G401.6 (cell line): ENCODE measurements at regions not wholly inside any gene's neighbourhood (a gene's known extent, or its start where the extent isn't known, plus 50 kb on each side); places are given as distances from the start of the nearest gene placed in this dataset.

Source experiments
- FAIRE-seq: peaks from 2 replicates; lab custom pipeline; 2012; peaks lifted over from hg19 to GRCh38; lab: Jason Lieb, UNC

DNA sequence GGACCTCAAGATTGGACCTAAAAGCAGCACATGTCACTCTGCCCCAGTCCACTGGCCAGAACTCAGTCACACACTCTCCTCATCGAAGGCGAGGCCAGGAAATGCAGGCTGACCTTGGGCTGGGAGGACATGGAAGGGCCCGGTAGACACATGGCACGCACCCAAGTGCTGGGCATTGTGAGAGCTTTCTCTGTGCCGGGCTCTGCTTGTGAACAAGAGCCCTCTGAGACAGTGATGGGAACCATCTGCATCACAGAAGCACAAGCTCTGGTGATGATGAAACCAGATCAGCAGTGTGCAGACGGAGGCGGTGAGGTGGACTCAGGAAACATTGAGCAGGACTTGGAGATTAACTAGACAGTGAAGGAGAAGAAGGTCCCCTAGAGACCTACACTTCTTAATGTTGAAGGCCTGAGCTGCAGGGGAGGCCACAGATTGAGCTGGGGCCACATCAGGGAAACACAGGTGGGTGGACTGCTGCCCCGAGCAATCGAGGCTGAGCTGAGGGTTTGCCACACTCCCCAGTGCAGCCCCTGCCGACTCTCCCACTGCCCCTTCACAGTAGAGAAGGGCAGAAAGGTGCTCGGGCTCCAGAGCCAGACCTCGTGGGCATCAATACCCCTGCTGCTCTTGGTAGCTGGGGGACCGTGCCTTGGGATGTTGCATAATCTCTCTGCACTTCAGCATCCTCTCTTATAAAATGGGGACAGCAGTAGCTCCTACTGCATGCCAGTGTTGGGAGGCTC lies 1460.5 kb downstream of the TBC1D22A start:
- FAIRE-seq, result no peak

DNA sequence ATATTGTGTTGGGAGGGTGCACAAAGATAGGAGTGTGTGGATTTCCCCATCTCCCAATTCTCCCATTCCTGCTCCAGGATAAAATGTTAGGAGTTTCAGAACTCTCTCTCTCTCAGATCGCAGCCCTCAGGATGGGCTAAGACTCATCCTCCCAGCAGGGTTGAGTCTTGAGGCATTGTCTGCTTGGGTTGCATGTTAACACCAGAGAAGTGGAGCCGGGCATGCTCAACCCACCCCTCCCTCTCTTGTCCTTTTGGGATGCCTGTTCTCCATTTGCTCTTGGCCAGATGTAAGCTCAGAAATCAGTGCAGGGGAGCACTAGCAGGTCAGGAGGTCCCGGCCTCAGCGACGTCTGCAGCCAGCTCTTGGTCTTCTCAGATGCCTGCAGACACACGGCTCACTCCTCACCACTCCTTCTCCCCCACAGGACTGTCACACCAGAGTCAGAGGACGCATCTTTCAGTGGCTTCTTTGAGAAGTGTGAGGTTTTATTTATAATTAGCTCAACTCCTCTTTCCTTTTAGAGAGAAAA lies 1456.5 kb downstream of the TBC1D22A start:
- FAIRE-seq, result no peak

DNA sequence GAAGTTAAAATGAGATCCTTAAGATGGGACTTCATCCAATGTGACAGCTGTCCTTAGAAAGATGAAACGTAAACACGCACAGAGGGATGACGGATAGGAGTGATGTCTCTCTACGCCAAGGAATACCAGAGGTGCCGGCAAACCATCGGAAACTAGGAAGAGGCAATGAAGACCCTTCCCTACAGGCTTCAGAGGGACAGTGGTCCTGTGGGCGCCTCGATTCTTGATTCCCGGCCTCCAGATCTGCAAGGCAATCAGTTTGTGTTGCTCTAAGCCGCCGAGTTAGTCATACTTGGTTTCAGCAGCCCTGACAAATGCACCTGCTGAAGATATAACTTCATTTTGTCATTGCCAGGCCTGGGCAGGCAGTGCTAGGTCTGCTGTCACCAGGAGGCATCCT lies 1455.1 kb downstream of the TBC1D22A start:
- FAIRE-seq, result no peak

DNA sequence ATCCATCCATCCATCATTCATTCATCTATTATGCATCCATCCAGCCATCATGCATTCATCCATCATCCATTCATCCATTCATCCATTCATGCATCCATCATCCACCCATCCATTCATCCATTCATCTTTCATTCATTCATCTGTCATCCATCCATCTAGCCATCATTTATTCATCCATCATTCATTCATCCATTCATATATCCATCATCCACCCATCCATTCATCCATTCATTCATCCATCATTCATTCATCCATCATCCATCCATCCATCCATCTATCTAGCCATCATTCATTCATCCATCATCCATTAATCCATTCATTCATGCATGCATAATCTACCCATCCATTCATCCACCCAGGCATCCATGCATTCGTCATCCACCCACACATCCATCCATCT lies 1450.3 kb downstream of the TBC1D22A start:
- FAIRE-seq, result no peak

DNA sequence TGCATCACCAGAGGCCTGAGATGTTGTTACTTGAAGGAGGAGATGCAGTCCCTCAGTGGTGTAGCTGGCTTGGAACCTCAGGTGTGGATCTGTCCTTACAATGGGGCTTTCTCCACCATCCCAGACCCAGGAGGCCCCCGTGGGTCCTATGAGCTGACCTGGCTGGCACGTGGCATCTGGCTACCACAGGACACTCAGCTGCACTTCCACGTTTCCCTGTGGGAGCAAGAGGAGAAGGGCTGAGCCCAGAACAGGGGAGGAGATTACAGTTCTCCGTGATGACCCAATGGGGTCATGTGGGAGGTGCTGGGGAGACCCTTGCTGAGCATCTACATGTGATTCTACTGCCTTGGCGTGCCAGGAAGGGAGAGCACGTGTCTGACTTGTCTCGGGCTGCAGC lies 1448.4 kb downstream of the TBC1D22A start:
- FAIRE-seq, result no peak

DNA sequence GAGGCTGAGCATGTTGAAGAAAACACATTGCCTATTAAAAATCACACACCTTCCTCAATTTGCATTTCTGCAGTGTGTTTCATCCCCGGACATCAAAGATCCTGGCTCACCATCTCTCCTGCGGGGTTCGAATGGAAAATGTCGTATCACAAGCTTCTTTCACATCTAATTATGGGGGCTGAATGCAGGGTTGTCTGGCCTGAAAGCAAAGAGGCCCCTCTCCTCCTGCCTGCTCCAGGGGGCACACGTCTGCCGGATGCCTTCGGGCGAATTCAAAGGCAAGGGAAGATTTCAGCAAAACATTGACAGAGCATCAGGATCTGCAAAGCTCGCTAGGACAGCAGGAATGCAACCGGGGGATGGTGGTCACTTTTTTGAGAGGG lies 1447.7 kb downstream of the TBC1D22A start:
- no peak for FAIRE-seq

DNA sequence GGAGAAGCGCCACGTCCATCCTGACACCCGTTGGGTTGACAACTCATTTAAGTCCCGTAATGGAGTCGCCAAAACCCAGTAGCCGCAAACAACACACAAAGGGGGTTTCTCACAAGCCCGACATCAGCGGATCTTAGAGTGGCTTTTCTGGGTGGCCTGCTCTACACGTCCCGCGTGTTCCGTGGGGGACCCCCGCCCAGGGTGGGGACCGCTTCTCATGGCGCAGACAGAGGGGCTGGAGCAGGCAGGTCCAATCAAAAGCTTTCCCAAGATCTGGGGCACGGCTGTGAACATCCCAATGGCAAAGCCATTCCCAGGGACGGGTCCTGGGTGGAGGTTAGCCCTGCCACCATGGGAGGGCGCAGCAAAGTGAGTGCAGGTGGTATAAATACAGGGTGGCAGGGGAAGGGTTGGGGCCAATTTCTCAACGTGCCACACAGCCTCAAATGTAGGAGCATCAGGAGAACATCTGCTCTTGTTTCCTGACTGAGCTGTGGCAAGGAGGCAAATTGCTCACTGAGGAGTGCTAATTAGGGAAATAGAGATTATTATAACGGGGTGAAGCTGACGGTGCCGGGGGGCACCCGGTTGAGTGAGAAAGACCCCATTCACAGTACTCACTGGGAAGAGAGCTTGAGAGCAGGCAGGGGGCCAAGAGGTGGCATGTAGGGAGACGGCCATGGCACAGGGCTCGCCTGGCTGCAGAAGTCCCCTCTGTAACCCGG lies 1447.2 kb downstream of the TBC1D22A start:
- FAIRE-seq, result no peak

DNA sequence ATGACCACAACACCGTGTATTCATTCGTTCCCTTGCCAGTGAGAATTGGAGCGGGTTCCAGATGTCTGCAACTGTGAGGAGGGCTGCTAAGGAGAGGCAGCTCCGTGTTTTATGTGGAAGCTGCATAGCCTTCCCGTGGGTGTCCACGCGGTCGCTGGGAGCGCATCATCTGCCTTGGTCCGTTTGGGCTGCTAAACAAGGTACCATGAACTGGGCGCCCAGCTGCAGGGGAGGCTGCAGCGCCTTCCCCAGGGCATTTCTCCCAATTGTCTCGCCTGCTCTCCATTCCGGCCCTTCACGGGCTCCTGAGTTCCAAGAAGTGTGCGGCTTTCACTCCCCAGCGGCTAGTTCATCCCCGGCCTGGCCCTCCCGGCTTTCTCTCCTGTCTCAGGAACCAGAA lies 1446.4 kb downstream of the TBC1D22A start:
- FAIRE-seq, result no peak

DNA sequence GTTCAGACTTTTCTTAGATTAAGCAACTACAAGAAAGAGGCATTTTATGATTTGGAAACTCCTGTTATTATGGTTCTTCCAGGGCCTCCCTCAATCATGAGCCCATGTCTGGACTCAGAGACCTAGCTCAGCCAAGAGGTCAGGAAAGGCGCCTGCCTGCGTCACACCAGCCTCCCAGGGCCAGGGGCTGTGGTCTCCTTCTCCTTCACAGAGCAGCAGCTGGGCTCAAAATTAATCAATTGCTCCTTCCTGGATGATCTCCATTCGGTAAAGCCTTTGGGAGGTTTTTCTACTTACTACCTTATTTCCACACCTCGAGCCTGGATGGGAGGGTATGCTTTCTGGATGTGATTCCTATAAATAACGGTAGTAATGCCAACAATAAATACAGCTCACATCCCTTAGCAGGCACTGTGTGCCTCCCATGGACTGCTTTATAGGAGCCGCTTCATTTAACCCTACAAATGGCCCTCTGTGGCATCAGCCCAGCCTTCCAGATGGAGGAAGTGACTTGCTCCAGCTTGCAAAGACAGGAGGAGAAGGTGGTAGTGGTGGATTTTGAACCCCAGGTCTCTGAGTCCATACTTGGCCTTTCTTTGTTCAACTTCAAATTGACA lies 1445.6 kb downstream of the TBC1D22A start:
- FAIRE-seq, result no peak

DNA sequence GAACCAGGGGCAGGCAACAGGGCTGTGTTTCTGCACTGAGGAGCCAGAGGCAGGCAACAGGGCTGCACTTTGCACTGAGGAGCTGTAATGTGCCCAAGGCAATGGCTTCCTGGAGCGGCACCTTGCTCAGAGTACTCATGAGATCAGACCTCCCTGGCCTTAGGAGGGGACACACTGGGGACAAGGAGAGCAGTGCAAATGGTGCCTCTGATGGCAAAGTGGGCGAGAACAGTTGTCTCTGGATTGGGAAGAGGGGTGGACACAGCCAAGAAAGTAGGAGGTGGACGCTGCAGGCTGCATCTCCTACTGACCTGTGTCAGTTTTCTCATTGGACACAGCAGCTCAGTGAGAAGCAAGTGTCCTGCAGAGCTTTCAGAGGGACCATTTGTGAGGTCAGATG lies 1443.3 kb downstream of the TBC1D22A start:
- no peak for FAIRE-seq

DNA sequence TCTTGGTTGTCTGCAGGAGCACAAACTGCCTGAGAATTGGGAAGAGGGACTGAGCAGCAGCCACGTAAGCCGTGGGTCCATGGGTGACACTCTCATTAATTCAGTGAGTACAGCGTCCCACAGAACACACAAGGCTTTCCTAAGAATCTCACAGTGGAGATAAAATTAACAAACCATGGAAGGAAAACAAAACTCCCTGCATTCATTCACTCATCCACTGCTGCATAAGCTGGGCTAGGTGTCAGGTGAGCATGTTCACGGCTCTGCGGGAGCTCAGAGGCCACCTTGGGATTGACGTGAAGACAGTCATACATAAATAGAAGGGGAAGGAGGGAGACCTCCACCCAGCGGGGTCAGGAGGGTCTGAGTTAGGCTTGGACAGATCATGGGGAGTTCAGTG lies 1442.7 kb downstream of the TBC1D22A start:
- no peak for FAIRE-seq

DNA sequence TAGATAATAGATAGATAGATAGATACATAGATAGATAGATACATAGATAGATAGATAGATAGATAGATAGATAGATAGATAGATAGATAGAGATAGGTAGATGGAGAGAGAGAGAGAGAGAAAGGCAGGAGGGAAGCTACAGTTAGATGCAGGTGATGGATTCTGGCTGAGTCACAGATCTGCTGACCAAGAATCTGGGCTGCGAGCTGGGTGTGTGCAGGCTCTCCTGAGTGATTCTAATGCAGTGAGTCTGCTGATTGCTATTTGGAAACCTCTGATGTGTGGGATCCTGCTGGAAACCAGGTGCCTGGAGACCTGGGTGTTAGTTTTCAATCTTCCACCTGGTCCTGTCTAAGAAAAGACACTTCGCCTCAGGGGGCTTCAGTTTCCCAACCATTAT lies 1441.8 kb downstream of the TBC1D22A start:
- no peak for FAIRE-seq

DNA sequence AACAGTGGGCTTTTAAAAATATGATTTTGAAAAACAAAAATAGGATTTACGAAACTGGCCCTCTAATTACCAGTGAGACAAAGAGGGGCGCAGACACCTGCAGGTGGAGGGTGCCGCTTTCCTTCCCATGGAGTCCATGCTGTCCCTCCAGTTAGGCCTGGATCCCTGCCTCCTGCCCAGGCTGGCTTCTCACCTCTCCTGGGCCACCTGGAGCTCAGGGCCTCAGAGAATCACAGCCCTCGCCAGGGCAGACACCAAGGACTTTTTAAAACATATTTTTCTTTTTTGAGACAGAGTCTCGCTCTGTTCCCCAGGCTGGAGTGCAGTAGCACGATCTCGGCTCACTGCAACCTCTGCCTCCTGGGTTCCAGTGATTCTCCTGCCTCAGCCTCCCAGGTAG lies 1437.2 kb downstream of the TBC1D22A start:
- FAIRE-seq, result no peak

DNA sequence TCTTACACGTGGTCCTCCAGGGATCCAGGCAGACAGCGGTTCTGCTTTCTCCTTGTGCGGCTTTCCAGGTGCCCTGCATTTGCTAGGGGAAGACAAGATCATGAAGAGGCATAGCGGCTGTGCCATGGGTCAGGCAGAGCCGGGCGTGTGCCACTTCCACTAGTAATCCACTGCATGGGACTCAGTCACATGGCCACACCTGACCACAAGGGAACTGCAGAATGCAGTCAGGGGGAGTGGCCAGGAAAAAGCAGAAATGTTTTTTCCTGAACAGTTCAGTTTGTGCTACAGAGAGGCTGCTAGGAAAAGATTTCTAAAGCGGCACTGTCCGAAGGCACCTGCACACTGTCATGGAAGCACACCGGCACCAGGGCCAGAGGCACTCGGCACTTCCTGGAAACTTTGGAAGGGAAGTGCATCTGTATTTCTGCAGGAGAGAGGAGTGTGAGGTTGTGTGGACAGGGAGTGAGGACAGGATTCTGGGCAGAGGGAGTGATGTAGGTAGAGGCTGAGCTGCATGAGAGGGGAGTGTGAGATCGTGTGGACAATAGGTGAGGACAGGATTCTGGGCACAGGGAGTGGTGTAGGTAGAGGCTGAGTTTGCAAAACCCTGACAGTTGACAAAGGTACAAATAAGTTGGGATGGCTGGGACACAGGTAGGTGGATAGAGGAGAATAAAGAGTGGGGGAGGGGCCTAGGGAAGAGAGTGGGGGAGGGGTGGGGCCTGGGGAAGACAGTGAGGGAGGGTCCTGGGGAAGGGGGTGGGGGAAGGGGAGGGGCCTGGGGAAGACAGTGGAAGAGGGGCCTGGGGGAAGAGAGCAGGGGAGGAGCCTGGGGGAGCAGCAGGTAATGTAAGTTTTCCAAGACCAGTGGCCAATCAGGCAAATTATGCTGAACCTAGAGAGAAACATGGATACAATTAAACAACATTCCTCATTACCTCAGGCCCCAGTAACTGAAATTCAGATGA lies 1436.3 kb downstream of the TBC1D22A start:
- FAIRE-seq, result no peak

DNA sequence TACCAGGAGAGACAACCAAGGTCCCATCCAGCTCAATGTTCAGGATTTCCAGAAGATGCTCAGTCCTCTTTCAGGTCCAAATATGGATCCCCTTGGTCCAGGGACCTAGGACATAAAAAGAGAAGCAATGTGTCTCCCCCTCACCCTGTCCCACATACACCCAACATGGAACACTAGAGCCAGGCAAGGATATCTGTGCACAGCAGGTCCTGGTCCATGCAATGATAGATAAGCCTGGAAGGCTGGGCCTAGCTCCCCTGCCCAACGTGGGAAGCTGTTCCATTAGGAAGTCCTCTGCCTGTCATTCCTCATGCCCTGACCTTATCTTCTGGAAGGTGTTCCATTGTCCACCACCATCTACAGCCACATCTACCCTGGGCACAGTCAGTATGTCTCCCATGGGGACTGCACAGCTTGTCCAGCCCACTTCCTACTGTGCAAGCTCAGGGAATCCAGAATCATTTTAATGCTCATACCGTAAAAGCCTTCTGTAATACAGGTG lies 1434.8 kb downstream of the TBC1D22A start:
- no peak for FAIRE-seq

DNA sequence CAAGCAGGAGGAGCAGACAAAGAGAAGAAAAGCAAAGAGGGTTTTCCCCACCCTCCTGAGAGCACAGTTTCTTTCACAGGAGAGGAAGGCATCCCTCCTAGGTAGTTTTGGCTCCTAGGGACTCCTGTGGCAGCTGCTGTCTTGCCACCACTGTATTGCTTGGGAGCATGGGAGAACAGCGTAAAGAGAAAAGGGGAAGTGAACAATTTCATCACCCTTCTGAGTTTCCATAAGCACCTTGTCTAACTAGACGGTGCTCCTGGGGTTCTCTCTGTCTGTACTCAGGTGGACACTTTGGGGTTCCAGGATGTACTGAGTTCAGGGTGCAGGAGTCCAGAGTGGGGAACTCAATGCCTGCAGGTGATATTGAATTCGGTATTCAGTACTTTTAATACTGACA lies 1430.5 kb downstream of the TBC1D22A start:
- no peak for FAIRE-seq

DNA sequence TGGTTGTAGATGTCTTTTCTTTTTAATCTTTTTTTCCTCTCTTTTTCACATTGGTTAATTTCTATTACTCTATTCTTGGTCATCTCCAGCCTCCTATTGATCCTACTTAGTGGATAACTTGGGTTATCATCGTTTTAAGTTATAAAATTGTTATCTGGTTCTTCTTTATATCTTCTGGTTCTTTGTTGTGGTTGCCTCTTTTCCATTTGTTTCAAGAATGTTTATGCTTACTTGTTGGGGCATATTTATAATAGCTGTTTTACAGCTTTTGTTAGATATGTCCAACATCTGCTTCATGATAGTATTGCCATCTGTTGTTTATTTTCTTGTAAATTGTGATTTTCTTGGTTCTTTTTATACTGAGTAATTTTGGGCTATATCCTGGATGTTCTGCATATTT lies 1429.6 kb downstream of the TBC1D22A start:
- no peak for FAIRE-seq

DNA sequence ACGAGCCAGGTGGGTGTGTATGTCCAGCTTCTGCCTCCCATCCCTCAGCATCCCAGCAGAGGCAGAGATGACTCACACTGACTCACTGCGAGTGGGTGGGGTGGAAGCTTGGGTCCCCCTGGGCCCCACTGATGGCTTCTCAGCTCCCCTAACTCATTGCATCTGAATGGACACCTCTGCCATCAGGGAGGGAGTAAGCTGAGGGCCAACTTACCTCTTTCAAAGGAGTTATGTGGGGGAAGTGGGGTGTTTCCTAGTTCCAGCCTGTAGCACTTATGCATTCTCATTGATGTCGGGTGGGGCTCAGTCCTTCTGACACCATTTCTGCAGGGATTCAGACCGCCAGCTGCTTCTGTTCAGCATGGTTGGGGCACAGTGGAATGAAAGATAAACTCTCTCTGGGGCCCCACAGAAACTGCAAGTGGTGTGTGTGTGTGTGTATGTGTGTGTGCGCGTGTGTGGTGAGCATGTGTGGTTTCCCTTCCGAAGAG lies 1425.8 kb downstream of the TBC1D22A start:
- FAIRE-seq, result no peak

DNA sequence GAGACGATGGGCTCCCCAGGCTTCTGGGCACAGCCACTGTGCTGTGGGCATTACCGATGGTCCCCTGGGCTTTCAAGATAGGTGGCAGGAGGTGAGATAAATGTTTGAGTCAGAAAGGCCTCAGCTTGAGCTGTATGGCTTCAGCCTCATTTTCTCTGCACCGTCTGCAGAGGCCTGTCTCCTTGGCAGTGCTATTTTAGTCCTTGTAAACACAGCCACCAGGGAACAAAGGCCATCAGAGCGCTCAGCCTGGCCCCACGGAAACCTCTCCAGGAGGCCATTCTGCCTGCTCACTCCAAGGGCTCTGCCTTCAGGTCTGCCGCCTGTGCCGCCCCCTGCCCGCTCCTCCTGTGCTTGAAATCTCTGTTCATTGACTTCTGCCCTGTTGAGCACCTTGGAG lies 1424.9 kb downstream of the TBC1D22A start:
- no peak for FAIRE-seq

DNA sequence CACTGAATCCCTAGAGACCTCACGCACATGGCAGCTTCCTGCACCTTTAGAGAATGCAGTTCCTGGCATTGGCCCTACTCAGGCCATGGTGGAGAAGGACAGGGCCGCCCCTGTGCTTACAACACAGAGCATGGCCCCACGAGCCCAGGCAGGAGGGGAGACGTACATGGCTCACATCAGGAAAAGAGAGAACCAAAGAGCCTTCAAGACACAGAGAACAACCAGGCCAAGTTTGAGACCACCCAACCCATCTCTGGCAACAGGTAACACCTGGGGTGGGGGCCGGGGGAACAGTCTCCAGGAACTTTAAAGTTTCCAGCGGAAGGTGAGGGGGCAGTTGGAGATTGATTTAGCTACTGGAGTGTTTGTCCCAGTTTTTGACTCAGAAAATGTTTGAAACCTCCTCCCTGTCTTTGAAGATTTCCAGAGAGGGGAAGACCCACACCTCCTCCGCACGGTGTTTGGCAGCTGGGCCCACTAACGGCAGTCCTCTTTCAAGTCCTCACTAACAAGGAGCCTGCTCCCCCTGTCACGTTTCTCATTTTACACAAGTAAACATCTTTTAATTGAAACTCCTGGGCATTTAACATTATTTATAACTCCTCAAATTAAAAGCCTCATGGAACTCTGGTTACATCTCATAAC lies 1423.8 kb downstream of the TBC1D22A start:
- FAIRE-seq, result no peak
